Adrenal gland (tissue), 9 donors: ENCODE measurements at regions not wholly inside any gene's neighbourhood (a gene's known extent, or its start where the extent isn't known, plus 50 kb on each side); places are given as distances from the start of the nearest gene placed in this dataset.
A peak's percentile ranks its signal among the peaks of the same experiment; 100 is the strongest.
"Not testable (repeated sequence)": the region's sequence is repeated elsewhere in the genome, so short reads cannot be mapped to it uniquely, and the experiment has no call there.

Experiments
- DNase-seq, 7 donors: peaks; one replicate each; pipeline ENCODE4 v3.0.0-alpha.2; 2019 to 2020
- H3K27ac ChIP-seq, 5 donors: fragments of 200-600 bp; sonication (generic) in 4 of 5; 1 replicate in 3 of 5; 2 replicates in 2 of 5; pipeline versions ENCODE4 v1.5.1 to v1.8.0; 2016 to 2020; ENCODE audit warnings: mild to moderate bottlenecking in 1 of 5
- H3K27me3 ChIP-seq: fragments of 200-600 bp; 2 replicates; pipeline ENCODE4 v1.8.0; 2021
- H3K36me3 ChIP-seq, 2 donors: fragments of 200-600 bp; replicated peaks in 1 of 2; 1 replicate in 1 of 2; 2 replicates in 1 of 2; pipeline versions ENCODE4 v1.5.1 to v1.8.0; 2018 to 2022
- H3K4me1 ChIP-seq, 2 donors: fragments of 200-600 bp; replicated peaks in 1 of 2; 1 replicate in 1 of 2; 2 replicates in 1 of 2; pipeline versions ENCODE4 v1.5.1 to v1.8.0; 2018 to 2021
- H3K4me3 ChIP-seq, 4 donors: fragments of 200-600 bp; sonication (generic) in 3 of 4; one replicate each; pipeline ENCODE4 v1.5.1; 2016 to 2018
- H3K9me3 ChIP-seq, 3 donors: fragments of 200-600 bp; sonication (generic) in 1 of 3; replicated peaks in 1 of 3; 1 replicate in 2 of 3; 2 replicates in 1 of 3; pipeline versions ENCODE4 v1.5.1 to v1.8.0; 2016 to 2021
- WGBS, 4 donors: extraction: QIAGEN DNeasy Blood & Tissue Kit in 2 of 4; methylation state at CpG; one replicate each; pipeline versions ENCODE4 v1.1.5 to v1.1.7; 2013 to 2017; 5-methylcytosine and 5-hydroxymethylcytosine counted together
- intact Hi-C, 2 donors: fragments of 100-400 bp; cut with DNase I; formaldehyde crosslinking; loops; one replicate each; pipeline versions ENCODE4 v1.14.1 to v1.15.0; 2022 to 2023
- donor health status: healthy with polysubstance abuse.
- donor health status: Bipolar disorder and iron deficiency.
- donor health status: DM: yes; HTN: yes; CAD: no.
- donor health status: DM: no; HTN: no; CAD: no.
- donor health status: DM: no; HTN: no; CAD: no.

DNA sequence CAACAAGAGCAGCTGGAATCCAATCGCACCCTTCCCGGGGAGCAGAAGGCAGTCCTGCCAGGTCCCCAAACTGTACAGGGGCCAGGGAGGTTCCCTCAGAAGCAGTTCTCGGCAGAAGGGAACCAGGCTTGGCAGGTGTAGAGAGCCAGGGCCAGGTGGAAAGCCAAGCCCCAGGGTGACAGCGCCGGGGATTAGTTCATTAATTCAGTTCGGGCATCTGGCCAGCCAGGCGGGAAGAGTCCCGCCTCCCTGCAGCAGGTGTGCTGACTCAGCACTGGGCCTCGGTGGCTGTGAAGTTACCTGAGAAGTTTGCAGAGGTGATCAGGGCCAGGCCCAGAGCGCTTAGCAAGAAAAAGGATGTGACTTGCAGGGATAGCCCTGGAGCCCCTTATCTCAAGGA, 4060.0 kb upstream of the TPTE start:
- no CpG with 5 or more reads among the region's 10 CpGs for WGBS, 4 donors
- intact Hi-C loops, H3K9me3 ChIP-seq, H3K27ac ChIP-seq, DNase-seq, H3K36me3 ChIP-seq, H3K4me3 ChIP-seq, H3K27me3 ChIP-seq, H3K4me1 ChIP-seq: not testable (repeated sequence)

GRCh38 chr21:6464419-6464818, 4057.0 kb upstream of the TPTE start:
- H3K4me1 ChIP-seq, H3K27me3 ChIP-seq, H3K9me3 ChIP-seq, H3K4me3 ChIP-seq, H3K36me3 ChIP-seq, DNase-seq, intact Hi-C loops, H3K27ac ChIP-seq: not testable (repeated sequence)
- no CpG with 5 or more reads among the region's 11 CpGs for WGBS, 4 donors

DNA sequence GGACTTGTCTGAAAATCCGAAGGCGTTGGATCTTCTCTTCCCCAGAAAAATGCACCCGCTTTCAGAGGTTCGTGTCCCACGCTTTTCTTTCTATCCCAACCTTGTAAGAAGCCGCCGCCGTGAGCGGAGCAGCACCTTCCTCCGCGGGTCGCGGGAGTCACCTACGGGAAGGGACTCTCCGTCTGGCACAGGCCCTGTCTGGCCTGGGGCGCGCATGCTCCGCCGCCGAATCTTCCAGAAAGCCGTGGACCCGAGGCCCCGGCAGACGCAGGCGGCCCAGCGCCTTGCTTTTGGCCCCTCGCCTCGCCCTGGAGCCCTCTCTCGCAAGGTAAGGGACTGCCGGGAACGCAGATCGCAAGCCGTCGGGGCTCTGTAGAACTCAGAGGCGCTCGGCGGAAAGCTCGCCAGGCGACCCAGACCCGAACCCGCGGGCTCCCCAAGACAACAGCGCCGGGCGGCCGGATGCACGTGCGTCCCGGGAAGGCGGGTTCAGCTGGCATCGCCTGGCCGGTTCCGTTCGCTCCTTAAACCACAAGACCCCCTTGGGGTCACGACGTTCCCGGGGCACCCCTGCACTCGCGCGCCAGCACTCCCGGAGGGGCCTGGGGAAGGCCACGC, 4055.2 kb upstream of the TPTE start:
- WGBS, 4 donors: no CpG with 5 or more reads among the region's 62 CpGs
- H3K27me3 ChIP-seq, H3K4me1 ChIP-seq, intact Hi-C loops, H3K9me3 ChIP-seq, DNase-seq, H3K36me3 ChIP-seq, H3K4me3 ChIP-seq, H3K27ac ChIP-seq: not testable (repeated sequence)

GRCh38 chr21:6466707-6467106, 4054.7 kb upstream of the TPTE start:
- H3K27me3 ChIP-seq, H3K9me3 ChIP-seq, H3K27ac ChIP-seq, H3K36me3 ChIP-seq, DNase-seq, H3K4me1 ChIP-seq, H3K4me3 ChIP-seq, intact Hi-C loops: not testable (repeated sequence)
- no CpG with 5 or more reads among the region's 33 CpGs for WGBS, 4 donors

DNA sequence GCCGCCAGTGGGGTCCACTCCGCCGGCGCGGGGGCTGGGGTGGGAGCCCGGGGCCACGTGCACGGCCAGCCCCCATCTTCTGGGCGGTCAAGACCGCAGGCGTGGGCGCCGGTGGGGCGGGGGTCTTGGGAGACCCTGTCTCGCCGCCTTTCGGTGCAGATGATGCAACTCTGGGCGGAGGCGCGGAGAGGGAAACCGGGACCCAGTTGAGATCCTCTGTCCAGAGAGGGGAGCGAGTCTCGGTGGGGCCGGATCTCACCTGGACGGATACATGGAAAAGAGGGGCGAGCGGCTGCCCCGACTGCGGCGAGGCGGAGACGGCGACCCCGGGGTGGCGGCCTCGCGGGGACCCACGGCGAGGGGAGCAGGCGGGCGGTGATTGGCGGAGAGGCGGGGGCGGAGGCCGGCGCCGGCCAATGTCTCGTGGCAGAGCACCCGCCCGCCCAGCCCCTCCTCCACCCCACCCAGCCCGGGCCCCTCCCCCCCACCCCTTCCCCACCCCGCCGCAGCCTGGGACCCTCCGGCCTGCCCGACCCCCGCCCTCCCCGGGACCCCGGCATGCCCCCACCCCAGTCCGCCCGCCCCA, 4054.1 kb upstream of the TPTE start:
- H3K36me3 ChIP-seq, H3K4me3 ChIP-seq, DNase-seq, H3K9me3 ChIP-seq, H3K4me1 ChIP-seq, H3K27me3 ChIP-seq, H3K27ac ChIP-seq, intact Hi-C loops: not testable (repeated sequence)
- WGBS, 4 donors: 0% methylated on average over 1 of the region's 60 CpGs; no CpG with 5 or more reads in 3 of the 4 donors

DNA sequence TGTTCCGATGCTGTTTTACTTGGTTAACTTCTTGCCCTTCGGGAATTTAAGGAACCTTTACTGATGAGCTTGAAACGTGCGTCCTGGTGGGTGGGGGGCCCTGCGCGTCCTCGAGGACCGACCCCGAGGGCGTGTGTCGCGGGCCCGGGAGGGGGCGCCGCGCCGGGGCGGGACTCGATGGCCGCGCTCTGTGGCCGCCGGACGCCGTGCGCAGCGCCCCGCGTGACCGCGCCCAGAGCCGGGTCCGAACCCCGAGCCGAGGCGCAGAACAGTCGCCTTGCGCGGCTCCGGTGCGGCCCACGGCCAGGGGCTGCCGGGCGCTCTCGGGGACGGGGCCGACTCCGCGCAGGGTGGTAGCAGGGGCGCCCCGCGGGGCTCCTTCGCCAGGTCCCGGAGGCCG, 4053.5 kb upstream of the TPTE start:
- H3K4me3 ChIP-seq, H3K27ac ChIP-seq, H3K4me1 ChIP-seq, intact Hi-C loops, H3K36me3 ChIP-seq, H3K27me3 ChIP-seq, DNase-seq, H3K9me3 ChIP-seq: not testable (repeated sequence)
- WGBS, 4 donors: no CpG with 5 or more reads among the region's 55 CpGs

DNA sequence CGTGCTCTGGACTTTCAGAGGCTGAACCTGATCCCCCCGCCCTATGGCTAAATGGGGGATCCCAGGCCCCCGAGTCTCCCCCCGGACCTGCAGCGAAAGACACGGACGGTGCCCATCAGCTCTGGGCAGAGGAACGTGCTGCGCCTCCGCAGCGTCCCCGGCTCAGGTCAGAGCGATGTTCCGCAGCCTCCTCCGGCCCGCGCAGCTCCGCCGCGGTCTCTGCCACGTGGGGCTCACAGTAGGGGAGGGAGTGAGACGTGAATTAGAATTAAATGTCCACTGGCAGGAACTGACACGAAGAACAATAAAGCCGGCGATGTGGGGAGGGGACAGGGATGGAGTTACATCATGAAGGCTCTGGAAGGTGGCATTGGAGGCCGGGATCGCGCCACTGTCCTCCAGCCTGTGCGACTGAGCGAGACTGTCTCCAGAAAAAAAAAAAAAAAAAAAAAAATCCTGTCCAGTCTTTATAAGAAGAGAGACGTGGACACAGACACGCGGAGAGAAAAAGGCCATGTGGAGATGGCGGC, 4053.0 kb upstream of the TPTE start:
- H3K27ac ChIP-seq, H3K4me3 ChIP-seq, DNase-seq, H3K9me3 ChIP-seq, intact Hi-C loops, H3K4me1 ChIP-seq, H3K36me3 ChIP-seq, H3K27me3 ChIP-seq: not testable (repeated sequence)
- WGBS, 4 donors: no CpG with 5 or more reads among the region's 34 CpGs

DNA sequence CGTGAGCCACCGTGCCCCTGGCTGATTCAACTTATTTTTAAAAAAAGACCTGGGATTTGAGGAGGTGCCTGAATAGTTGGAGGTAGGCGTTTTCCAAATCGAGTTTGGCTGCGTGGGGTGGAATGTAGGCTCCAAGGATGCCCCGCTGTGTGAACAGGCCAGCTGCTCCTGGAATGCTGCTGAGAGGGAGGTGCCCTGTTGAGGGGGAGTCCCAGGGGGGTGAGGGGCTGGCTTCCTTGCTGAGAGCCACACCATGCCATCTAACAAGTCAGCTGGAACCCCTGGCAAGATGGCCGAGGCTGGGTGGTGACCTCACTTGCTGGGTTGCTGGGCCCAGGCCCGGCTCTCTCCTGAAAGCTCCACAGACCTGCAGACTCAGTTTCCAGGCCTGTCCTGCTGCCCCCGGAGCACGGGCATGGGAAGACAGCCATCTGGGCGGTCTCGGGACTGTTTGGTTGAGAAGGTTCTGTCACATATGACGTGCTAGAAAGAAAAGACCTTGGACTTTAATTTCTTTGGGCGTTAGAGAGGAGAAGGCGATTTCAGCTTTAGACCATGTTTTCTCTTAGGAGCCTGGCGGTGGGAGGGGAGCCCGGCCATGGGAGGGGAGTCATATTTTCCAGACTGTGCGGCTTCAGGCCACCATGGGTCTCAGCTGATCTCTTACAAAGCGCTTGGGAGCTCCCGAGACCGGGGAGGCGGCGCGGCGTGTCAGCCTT, 4047.0 kb upstream of the TPTE start:
- H3K4me1 ChIP-seq, intact Hi-C loops, DNase-seq, H3K27me3 ChIP-seq, H3K27ac ChIP-seq, H3K9me3 ChIP-seq, H3K4me3 ChIP-seq, H3K36me3 ChIP-seq: not testable (repeated sequence)
- no CpG with 5 or more reads among the region's 25 CpGs for WGBS, 4 donors

DNA sequence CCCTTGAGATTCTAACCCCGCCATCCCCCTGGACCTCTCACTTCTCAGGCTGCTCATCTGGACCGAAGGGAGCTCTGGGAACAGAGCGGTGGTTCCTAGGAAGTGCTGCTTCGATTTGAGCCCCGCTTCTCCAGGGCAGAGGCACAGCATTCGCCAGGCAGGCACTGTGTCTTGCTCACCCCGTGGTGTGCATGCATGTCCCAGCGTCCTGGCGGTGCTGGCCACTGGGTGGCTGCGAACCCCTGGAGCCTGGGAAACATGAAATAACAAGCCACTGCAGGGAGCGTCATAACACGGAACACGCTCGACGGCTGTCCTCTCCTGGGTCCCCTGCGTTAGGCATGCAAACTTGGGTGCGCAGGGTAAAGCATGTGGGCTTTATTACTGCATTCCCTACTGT, 4040.3 kb upstream of the TPTE start:
- DNase-seq, H3K4me3 ChIP-seq: not testable (repeated sequence)

GRCh38 chr21:6482616-6483015, 4038.8 kb upstream of the TPTE start:
- WGBS, 4 donors: 73 to 86% methylated on average over 1 of the region's 3 CpGs; no CpG with 5 or more reads in 2 of the 4 donors
- H3K27me3 ChIP-seq, H3K27ac ChIP-seq, H3K9me3 ChIP-seq, H3K36me3 ChIP-seq, intact Hi-C loops, H3K4me3 ChIP-seq, H3K4me1 ChIP-seq: not testable (repeated sequence)
- DNase-seq: peak in 1 of 7 donors; percentile 1

More for the DNA sequence above, 4040.3 kb upstream of the TPTE start:
- H3K27ac ChIP-seq, intact Hi-C loops, H3K4me1 ChIP-seq, H3K36me3 ChIP-seq, H3K27me3 ChIP-seq, H3K9me3 ChIP-seq: not testable (repeated sequence)
- WGBS, 4 donors: no CpG with 5 or more reads among the region's 17 CpGs

GRCh38 chr21:6483645-6484044, 4037.7 kb upstream of the TPTE start:
- H3K4me1 ChIP-seq, H3K9me3 ChIP-seq, H3K36me3 ChIP-seq, H3K27ac ChIP-seq, H3K4me3 ChIP-seq, DNase-seq, H3K27me3 ChIP-seq, intact Hi-C loops: not testable (repeated sequence)
- WGBS, 4 donors: no CpG with 5 or more reads among the region's 4 CpGs
